Limb (tissue), 2 donors: ENCODE measurements at regions not wholly inside any gene's neighbourhood (a gene's known extent, or its start where the extent isn't known, plus 50 kb on each side); places are given as distances from the start of the nearest gene placed in this dataset.
"Not testable (repeated sequence)": the region's sequence is repeated elsewhere in the genome, so short reads cannot be mapped to it uniquely, and the experiment has no call there.

Experiments
- DNase-seq, 2 donors: peaks; one replicate each; pipeline ENCODE4 v3.0.0-alpha.2; 2016; ENCODE audit errors: extremely low spot score in 2 of 2

DNA sequence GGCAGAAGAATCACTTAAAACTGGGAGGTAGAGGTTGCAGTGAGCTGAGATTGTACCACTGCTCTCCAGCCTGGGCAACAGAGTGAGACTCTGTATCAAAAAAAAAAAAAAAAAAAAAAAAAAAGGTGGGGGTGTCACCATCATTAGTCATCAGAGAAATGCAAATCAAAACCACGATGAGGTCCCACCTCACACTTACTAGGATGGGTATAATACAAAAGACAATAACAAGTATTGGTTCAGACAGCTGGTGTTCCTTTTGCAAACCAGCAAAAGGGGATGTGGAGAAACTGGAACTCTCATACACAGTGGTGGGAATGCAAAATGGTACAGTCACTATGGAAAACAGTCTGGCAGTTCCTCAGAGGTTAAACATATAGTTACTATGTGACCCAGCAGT lies 78.7 kb upstream of the TSC22D2 start:
- DNase-seq: no peak

DNA sequence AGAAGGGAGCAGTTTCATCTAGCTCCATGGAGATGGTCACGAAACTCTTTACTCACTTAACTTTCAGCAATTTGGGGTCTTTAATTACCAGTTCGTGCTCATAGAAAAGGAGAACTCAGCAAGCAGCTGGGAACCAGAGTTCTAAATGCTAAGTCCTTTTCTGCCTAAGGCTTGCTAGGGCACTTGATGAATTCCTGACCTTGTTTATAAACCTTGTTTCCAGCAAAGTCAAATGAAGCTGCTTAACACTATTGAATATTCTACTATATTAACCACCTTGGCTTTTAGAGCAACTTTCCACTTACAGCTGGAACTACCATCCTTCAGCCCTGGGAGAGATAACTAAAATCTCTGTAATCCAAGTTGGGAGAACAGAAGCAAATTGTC lies 79.5 kb upstream of the TSC22D2 start:
- DNase-seq: no peak

DNA sequence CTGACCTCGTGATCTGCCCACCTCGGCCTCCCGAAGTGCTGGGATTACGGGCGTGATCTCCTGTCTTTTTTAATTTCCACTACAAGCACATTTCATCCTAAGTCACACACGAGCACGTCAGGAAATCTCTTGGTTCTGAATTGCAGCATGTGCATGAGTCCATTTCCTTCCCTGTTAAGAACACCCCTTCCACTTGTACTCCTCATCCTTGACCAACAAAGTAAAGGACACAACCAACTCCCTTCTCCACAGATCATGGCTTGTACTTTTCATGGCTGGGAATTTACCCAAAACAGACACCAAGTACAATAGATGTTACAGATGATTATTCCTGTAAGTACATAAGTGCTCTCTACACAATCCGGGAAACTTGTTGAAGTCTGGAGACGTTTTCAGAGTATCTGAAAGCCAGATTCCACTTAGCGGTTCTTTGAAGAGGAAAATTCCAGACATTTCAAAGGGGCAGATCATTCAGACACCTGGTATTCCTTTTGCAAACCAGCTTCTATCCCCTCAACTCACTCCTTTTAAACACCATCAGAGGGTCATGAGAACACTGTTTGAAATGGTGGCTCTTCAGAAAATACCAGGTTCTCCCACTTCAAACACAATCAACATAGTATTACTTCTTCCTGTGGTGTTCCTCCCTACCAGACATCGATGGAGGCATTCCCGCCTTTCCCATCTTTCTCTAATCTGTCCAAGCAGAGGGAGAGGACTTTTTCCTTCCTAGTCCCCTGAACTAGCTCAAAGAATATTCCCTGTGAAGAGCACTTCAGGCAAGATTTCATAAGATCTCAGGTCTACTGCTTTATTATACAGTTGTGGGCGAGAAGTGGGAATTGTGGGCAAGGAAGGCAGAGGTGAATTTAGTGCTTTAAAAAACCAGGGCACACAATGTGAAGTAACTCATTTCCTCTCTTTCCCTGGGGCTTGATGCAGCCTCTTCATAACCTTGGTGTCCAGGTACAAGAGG lies 80.1 kb upstream of the TSC22D2 start:
- DNase-seq: no peak

DNA sequence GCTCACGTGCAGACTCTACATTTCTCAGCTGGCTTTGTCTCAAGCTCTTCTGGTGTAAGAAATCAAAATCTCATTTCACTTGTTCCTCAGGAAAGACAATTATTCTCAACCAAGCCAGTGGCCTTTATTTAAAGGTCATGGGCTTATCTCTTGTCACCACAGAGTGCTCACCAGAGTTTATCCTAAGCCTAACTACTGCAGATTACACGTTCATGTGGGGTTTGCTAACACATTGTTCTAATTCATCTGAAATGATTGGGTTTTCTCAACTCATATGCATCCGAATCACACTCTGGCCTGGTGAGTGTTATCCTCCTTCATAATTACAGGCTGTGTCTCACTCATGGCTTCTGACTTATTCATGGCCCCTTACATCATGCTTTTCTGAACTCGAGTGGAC lies 83.3 kb upstream of the TSC22D2 start:
- no peak for DNase-seq

DNA sequence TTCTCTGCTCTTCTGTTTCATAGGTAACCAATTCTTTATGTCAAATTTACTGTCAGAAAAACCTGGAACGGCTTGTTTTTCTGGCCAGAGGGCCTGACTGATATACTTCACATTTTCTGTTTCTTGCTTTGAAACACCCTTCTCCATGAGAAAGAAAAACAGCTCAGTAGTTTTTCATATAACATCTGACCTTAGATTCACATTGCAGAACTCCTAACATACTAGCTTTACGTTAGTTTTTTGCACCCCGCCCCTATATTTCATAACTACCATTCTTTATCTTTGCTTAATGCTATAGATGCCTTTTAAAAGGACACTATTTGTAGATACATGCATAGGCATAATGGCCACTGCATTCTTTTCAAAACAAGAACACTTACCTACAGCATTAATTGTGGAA lies 83.9 kb upstream of the TSC22D2 start:
- no peak for DNase-seq

DNA sequence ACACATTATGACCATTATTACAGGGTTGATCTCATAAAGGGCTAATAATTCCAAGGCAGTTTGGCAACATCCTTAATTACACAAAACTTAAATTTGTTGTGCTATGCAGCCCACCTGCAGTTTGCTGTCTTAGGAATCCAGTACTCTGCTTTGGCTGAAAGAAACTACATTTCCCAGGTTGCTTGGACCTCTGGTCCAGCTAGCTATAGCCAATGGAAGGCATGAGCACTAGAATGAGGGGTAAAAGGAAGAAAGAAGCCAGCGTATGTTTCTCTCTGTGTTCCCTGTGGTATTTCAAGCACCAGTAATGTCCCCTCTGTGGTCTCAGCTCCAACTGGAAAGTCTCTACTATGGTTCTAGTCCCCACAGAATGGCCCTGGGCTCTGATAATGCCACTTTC lies 84.3 kb upstream of the TSC22D2 start:
- no peak for DNase-seq

DNA sequence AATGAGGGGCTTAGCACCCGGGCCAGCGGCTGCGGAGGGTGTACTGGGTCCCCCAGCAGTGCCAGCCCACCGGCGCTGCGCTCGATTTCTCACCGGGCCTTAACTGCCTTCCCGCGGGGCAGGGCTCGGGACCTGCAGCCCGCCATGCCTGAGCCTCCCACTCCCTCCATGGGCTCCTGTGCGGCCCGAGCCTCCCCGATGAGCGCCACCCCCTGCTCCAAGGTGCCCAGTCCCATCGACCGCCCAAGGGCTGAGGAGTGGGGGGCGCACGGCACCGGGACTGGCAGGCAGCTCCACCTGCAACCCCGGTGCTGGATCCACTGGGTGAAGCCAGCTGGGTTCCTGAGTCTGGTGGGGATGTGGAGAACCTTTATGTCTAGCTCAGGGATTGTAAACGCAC lies 85.0 kb upstream of the TSC22D2 start:
- DNase-seq: not testable (repeated sequence)

DNA sequence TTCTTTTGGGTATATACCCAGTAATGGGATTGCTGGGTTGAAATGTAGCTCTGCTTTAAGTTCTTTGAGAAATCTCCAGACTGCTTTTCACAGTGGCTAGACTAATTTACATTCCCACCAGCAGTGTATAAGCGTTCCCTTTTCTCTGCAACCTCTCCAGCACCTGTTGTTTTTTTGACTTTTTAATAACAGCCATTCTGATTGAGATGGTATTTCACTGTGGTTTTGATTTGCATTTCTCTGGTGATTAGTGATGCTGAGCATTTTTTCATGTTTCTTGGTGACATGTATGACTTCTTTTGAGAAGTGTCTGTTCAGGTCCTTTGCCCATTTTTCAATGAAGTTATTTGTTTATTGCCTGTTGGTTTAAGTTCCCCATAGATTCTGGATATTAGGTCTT lies 87.1 kb upstream of the TSC22D2 start:
- not testable (repeated sequence) for DNase-seq

DNA sequence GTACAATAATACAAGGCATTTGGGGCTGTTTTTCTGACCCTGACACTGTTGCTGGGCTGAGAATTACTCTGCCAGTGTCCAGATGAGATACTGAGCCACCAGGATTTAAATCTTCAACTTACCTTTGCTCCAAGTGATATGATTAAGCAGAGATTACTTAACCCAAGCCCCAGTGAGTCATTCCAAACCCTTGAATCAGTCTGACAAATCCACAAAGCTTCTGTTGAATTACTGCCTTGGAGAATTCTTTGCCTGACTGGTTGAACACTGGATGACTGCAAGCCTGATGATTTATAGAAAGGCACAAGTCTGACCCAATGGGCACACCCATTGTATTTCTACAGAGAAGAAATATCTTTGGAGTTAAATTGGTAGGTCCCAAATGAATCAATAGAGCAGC lies 88.2 kb upstream of the TSC22D2 start:
- DNase-seq: no peak

DNA sequence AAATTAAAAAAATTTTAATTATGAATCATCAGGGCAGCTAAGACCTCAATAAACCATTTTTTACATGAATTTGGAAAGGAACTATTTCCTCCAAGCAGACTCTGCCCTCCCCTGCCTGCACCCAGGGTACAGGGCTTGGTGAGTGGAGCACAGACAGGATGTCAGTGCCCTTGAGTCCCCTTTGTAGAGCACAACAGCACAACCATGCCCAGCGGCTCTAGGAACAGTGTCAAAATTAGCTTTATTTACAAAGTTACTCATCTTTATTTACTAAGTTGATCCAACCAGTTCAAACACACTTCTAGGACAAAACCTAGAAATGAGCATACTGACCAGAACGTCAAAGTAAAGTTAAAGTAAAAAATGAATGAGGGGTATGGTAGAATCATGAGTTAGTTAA lies 90.6 kb upstream of the TSC22D2 start:
- DNase-seq: no peak

DNA sequence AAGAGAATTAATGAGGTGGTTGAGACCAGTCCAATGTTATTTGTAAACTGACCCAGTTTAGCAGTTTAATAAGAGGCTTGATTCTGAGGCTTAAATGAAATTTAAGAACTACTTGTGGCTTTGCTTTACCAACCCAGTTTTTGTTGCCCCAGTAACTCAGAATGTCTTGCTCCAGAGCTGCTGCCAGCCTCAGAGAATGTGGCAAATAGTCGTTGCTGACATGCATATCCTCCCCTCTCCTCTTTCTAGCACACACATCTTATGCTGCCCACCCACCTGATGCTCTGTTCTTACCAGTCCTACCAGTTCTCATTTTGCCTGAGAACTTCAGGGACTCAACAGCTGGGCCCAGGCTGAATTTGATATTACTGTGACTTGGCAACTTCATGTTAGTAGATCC lies 92.4 kb upstream of the TSC22D2 start:
- DNase-seq: no peak

DNA sequence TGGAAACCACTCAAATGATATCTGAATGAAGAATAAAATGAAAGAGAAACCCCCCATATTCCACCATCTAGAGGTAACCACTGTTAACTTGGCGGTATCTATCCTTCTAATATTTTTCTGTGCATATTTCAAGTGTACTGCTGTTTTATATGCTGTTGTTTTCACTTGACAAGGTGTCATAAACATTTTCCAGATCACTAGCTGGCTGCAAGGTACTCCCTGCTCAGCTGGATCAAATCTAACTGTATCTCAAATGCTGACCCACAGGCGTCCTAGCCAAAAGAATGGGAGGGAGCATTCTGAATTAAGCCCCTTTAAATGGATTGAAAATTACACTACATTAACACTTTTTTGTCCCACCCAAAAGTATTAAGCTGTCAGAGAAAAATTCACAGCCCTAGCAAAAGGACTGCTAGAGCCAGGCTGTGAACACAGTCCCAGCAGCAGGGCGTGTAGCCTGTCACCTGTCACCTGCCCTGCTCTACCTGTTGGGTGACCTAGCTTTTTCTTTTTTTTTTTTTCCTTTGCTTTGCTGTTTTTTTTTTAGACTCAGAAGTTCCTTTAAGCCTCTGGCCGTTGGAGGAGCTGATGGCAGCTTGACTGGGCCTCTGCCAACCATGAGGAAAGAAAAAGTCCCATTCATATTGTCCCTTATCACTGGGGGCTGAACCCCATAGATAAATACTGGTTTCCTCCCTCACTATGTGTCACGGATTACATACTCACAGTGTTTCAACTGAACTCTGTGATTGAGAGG lies 93.7 kb upstream of the TSC22D2 start:
- no peak for DNase-seq

DNA sequence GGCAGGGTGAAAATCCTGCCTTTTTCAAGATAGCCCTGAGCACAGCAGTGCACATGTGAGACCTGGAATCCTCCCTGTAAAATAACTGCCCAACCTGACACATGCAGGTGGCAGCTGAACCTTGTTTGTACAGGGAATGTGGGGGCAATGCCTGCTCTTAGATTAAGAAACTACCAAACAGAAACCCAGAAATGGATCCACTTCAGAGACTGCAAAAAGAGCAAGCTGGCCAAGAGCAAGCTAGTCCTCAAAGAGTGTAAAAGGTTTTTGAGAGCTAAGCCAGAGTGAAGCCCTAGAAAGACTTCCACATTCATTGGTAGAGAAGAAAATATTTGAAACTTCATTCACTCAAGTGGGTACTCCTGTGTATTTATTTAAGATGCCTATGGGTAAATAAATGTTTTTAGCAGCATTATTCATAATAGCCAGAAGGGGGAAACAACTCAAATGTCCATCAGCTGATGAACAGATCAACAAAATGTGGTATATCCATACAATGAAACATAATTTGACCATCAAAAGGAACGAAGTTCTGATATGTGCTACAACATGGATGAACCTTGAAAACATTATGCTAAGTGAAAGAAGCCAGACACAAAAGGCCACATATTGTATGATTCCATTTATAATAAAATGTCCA lies 96.0 kb upstream of the TSC22D2 start:
- DNase-seq: no peak

DNA sequence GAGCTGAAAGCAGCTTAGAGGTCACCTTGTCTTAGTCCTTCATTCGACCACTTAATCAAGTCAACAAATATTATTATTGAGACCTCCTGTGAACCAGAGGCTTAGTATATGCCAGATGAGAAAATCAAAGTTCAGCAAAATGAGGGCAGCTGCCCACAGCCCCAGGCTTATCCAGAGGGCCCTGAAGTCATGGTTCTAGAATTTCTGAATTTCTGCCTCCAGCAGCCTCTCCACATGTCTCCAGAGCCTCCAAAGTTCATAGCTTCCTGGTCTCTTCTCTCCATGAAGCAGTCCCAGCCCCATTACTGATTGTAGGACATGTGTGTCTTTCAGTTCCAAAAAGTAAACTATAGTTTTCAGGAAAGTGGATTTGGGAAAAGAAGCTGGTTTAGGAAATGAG lies 96.9 kb upstream of the TSC22D2 start:
- DNase-seq: no peak

DNA sequence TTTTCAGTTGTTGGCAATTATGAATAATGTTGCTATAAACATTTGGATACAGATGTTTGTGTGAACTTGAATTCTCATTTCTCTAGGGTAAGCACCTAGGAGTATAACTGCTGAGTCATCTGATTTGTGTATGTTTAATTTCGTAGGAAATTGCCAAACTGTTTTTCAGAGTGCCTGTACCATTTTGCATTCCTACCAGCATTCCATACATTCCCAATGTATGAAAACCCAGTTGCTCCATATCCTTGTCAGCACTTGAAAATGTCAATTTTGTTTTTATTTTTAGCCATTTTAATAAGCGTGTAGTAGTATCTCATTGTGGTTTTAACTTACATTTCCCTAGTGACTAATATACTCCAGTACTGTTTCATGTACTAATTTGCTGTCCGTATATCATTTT lies 98.5 kb upstream of the TSC22D2 start:
- no peak for DNase-seq

DNA sequence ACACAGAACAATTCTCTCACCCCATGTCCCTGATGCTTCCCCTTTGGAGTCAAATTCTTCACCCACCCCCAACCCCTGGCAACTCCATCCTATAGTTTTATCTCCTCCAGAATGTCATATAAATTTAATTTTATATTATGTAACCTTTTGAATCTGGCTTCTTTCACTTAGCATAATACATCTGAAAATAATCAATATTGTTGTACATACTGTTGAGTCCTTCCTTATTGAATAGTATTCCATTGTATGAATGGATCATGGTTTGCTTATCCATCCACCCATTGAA lies 98.9 kb upstream of the TSC22D2 start:
- DNase-seq: no peak

DNA sequence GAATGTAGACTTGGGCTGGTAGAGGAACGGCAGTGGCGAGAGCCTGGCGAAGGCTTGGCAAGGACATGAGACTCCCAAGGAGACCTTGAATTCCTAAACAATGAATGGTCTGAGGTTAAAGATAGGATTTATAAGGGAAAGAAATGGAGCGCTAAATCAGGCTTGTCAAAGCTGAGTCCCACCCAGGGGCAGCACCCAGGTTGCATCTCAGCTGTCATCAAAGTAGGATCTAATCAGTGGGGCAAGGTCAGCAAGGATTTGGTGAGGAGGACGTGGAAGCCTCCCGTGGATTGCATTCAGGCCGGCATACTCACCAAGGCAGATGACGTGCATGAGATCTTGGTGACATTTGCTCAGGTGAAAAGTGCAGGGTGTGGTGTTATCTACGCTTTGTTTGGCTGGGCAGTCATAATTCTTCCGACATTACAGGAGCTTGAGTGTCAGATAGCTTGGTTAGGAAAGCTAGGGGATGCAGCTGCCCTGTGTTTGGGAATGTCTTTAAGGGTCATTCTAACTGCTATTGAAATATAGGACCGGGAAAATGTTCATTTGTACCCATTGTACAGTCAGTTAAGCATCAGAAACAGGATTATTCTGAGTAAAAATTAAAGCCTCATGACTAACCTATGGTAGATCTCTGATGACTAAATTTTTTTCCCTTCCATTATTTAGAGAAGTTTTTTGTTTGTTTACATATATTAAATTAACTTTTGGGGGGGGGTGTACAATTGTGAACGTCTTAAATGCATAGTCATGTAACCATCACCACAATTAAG lies 99.4 kb upstream of the TSC22D2 start:
- DNase-seq: no peak

DNA sequence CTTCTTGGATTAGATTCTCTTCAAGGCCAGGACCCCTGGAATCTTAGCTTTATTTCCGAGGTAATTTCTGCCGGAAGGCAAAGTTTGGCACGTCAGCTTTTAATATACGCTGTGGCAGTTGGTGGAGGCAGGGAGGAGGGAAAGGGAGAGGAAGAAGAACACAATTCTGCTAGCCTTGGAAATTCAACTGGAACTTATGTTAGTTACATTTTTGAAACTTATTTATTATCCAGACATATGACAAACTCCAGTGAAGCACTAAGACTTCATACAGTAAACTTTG lies 100.1 kb upstream of the TSC22D2 start:
- DNase-seq: no peak

DNA sequence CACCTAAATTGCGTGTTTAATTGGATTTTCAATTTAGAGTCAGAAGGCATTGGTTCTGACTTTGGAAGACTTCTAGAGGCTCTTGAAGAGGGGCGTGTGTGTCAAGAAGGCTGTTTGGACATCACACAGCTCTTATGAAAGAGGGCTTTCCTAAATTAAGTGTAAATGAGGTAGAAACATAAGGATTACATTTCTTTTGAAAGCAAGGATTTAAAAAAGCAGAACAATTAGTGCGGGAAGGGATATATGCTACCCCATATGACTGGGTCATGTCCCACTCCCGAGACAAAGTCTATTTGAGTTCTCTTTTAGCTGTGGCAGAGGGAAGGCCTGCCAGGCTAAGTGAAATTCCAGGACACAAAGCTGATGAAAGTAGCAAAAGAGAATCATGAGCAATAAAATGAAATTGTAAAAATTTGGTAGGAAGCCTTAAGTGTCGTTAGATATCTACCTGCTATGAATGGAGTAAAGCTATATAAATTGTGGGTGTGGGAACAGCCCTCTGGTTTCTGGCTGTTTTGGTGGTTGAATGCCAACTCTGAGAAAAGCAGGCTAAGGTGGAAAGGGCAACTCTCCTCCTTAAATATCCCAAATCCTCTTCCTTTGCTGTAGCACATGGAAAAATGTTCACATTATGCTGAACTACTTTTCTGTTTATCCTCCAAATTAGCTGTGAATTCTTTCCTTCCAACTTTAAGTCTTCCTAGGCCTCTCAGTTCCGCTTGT lies 100.6 kb upstream of the TSC22D2 start:
- peak in 1 of 2 donors; percentile 52 for DNase-seq

DNA sequence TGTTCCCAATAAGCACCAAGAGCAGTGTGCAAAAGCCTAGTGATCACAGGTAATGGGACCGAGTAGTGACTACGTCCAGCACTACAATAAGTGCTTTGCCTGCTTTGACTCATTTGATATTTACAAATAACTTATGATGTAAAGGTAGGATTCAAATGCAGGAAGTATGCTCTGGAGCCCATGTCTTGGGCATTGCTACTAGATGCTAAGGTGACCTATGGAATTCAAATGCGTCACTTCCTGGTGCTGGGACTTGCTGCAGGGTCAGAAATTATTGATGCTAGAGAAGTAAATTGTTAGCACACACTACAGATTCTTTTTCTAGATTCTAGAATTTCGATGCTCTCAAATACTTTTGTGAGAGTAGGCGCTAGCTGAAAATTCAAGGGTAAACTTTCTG lies 101.2 kb upstream of the TSC22D2 start:
- DNase-seq: no peak

DNA sequence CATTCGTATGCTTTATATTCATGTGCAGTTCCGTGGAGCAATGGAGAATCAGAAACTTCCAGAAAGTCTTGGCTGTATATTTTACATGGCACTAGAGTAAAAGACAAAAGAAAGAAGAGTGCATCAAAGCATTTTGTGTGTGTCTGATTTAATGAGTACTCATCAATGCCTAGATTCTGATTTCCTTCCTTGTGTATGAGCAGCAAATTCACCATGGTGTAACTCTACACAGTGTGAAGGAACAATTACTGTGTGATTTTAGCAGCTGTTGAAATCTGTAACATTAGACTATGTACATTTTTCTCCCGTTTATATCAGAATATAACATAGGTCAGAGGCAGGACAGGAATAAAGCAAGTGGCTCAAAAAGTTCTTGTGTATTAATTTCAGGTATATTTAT lies 102.0 kb upstream of the TSC22D2 start:
- peak in 1 of 2 donors; percentile 50 for DNase-seq
